GM23248 (cell line): ENCODE measurements at regions not wholly inside any gene's neighbourhood (a gene's known extent, or its start where the extent isn't known, plus 50 kb on each side); places are given as distances from the start of the nearest gene placed in this dataset.

Source experiments
- DNase-seq: peaks from one replicate; pipeline ENCODE4 v3.0.0-alpha.2; 2015
- H2AFZ ChIP-seq: fragments of 200-600 bp; sonication (generic); 2 replicates; pipeline ENCODE4 v1.6.1; 2016; ENCODE audit warnings: antibody characterized with exemption
- H3F3A ChIP-seq: fragments of 200-600 bp; sonication (generic); 2 replicates; pipeline ENCODE4 v1.6.1; 2016; ENCODE audit warnings: mild to moderate bottlenecking, antibody characterized with exemption, mixed run types; ENCODE audit not compliant: insufficient read depth
- H3K27ac ChIP-seq: fragments of 200-600 bp; sonication (generic); 2 replicates; pipeline ENCODE4 v1.5.1; 2016; ENCODE audit warnings: mild to moderate bottlenecking
- H3K27me3 ChIP-seq: fragments of 200-600 bp; sonication (generic); replicated peaks from 2 replicates; pipeline ENCODE4 v1.6.1; 2016; ENCODE audit warnings: mild to moderate bottlenecking; ENCODE audit not compliant: insufficient read depth
- H3K36me3 ChIP-seq: fragments of 200-600 bp; sonication (generic); 2 replicates; pipeline ENCODE4 v1.6.1; 2016; ENCODE audit warnings: low read depth, mild to moderate bottlenecking
- H3K4me1 ChIP-seq: fragments of 200-600 bp; sonication (generic); 2 replicates; pipeline ENCODE4 v1.6.1; 2016; ENCODE audit warnings: mild to moderate bottlenecking; ENCODE audit not compliant: insufficient read depth
- H3K4me2 ChIP-seq: fragments of 200-600 bp; sonication (generic); one replicate; pipeline ENCODE4 v1.6.1; 2016; ENCODE audit warnings: mild to moderate bottlenecking; ENCODE audit not compliant: unreplicated experiment
- H3K4me3 ChIP-seq: fragments of 200-600 bp; sonication (generic); 2 replicates; pipeline ENCODE4 v1.5.1; 2016; ENCODE audit warnings: mild to moderate bottlenecking
- H3K79me2 ChIP-seq: fragments of 200-600 bp; sonication (generic); 2 replicates; pipeline ENCODE4 v1.6.1; 2016; ENCODE audit warnings: mild to moderate bottlenecking; ENCODE audit not compliant: insufficient read depth
- H3K9ac ChIP-seq: fragments of 200-600 bp; sonication (generic); 2 replicates; pipeline ENCODE4 v1.6.1; 2016; ENCODE audit warnings: mild to moderate bottlenecking
- H3K9me2 ChIP-seq: fragments of 200-600 bp; sonication (generic); 2 replicates; pipeline ENCODE4 v1.6.1; 2016; ENCODE audit warnings: mixed run types, mild to moderate bottlenecking, moderate library complexity; ENCODE audit not compliant: insufficient read depth
- H3K9me3 ChIP-seq: fragments of 200-600 bp; sonication (generic); one replicate; pipeline ENCODE4 v1.6.1; 2017; ENCODE audit warnings: low read depth
- H4K20me1 ChIP-seq: fragments of 200-600 bp; sonication (generic); 2 replicates; pipeline ENCODE4 v1.6.0; 2016; ENCODE audit not compliant: insufficient read depth
- EZH2 ChIP-seq: fragments of 200-600 bp; sonication (generic); IDR thresholded peaks from 2 replicates; pipeline ENCODE4 v1.6.1; 2018; ENCODE audit warnings: antibody characterized with exemption, mild to moderate bottlenecking; ENCODE audit not compliant: insufficient read depth, poor library complexity, severe bottlenecking
- EZH2phosphoT487 ChIP-seq: fragments of 200-600 bp; sonication (generic); IDR thresholded peaks from 2 replicates; pipeline ENCODE4 v1.6.1; 2018; ENCODE audit warnings: antibody characterized with exemption, moderate library complexity, mild to moderate bottlenecking, low read depth; ENCODE audit not compliant: insufficient read depth
- WGBS, 2 experiments: methylation state at CpG; one replicate each; pipeline ENCODE4 v1.1.6; 2015 to 2017; ENCODE audit warnings: low lambda C conversion rate in 2 of 2, low coverage in 1 of 2; ENCODE audit errors: missing lambda C conversion rate in 2 of 2; 5-methylcytosine and 5-hydroxymethylcytosine counted together
- in situ Hi-C: fragments of 300-500 bp; cut with MboI; formaldehyde crosslinking; loops from 2 replicates; pipeline ENCODE4 v1.15.0; 2020

- Histone ChIP-seq H3F3A (no peaks in the 10 kb centered on the region), H3K9me2 (no peaks in the 10 kb centered on the region), H3K27ac (no peak overlapping the region), H3K4me3 (no peak overlapping the region), H3K9ac (no peak overlapping the region), H2AFZ (no peak overlapping the region), H3K27me3 (no peaks in the 10 kb centered on the region), H4K20me1 (no peaks in the 10 kb centered on the region), H3K4me1 (no peaks in the 10 kb centered on the region), H3K36me3 (no peaks in the 10 kb centered on the region), H3K4me2 (no peak overlapping the region), H3K79me2 (no peaks in the 10 kb centered on the region), H3K9me3 (no peaks in the 10 kb centered on the region)
- DNase-seq: no peak
- TF ChIP-seq EZH2phosphoT487 (no peak), EZH2 (no peak)
- in situ Hi-C loops: no loop called here
- WGBS, 2 experiments: 4% methylated on average over 3 of the region's 3 CpGs
Measured at GRCh38 chr18:66795051-66795450, 191.2 kb upstream of the CDH19 start.

- WGBS, 2 experiments: 11% methylated on average over 3 of the region's 3 CpGs
- in situ Hi-C loops: no loop called here
- Histone ChIP-seq H3K36me3 (no peaks in the 10 kb centered on the region), H3K79me2 (no peaks in the 10 kb centered on the region), H3F3A (no peaks in the 10 kb centered on the region), H3K9me2 (no peaks in the 10 kb centered on the region), H3K4me3 (no peak overlapping the region), H3K27ac (no peak overlapping the region), H3K9me3 (no peaks in the 10 kb centered on the region), H3K27me3 (no peaks in the 10 kb centered on the region), H4K20me1 (no peaks in the 10 kb centered on the region), H3K9ac (no peak overlapping the region), H3K4me1 (no peaks in the 10 kb centered on the region), H3K4me2 (no peak overlapping the region), H2AFZ (no peak overlapping the region)
- no peak for TF ChIP-seq EZH2phosphoT487
- TF ChIP-seq EZH2: no peak
- DNase-seq: no peak
Measured at GRCh38 chr18:66792466-66792865, 188.6 kb upstream of the CDH19 start.

- in situ Hi-C loops: no loop called here
- peaks cover 5% of the 10 kb centered on the region for H3K9me3 ChIP-seq
- H3K9me2 ChIP-seq: no peaks in the 10 kb centered on the region
- H3K4me1 ChIP-seq: no peaks in the 10 kb centered on the region
- no peaks in the 10 kb centered on the region for H4K20me1 ChIP-seq
- TF ChIP-seq EZH2phosphoT487: no peak
- TF ChIP-seq EZH2: no peak
- no peaks in the 10 kb centered on the region for H3K27me3 ChIP-seq
- H3F3A ChIP-seq: no peaks in the 10 kb centered on the region
- no peaks in the 10 kb centered on the region for H3K79me2 ChIP-seq
- H3K4me3 ChIP-seq: no peak overlapping the region
- no peak overlapping the region for H3K27ac ChIP-seq
- 6 to 17% methylated on average over 2 of the region's 2 CpGs for WGBS, 2 experiments
- DNase-seq: no peak
- H3K9ac ChIP-seq: no peak overlapping the region
- H2AFZ ChIP-seq: no peak overlapping the region
- no peak overlapping the region for H3K4me2 ChIP-seq
- H3K36me3 ChIP-seq: no peaks in the 10 kb centered on the region
Measured at GRCh38 chr18:66780609-66781008, 176.7 kb upstream of the CDH19 start.

- in situ Hi-C loops: no loop called here
- H3K36me3 ChIP-seq: no peaks in the 10 kb centered on the region
Measured at GRCh38 chr18:66778048-66778447, 174.2 kb upstream of the CDH19 start.

GRCh38 chr18:66769375-66769774 lies 165.5 kb upstream of the CDH19 start:
- TF ChIP-seq EZH2 (no peak), EZH2phosphoT487 (no peak)
- H3K9me2 ChIP-seq: no peaks in the 10 kb centered on the region
- H3F3A ChIP-seq: no peaks in the 10 kb centered on the region

More at GRCh38 chr18:66778048-66778447, 174.2 kb upstream of the CDH19 start:
- TF ChIP-seq EZH2phosphoT487 (no peak), EZH2 (no peak)
- 4 to 8% methylated on average over 3 of the region's 3 CpGs for WGBS, 2 experiments
- H2AFZ ChIP-seq: no peak overlapping the region
- peaks cover 5% of the 10 kb centered on the region for H3K9me3 ChIP-seq
- no peak for DNase-seq
- no peaks in the 10 kb centered on the region for H3K9me2 ChIP-seq
- H3K9ac ChIP-seq: no peak overlapping the region
- no peak overlapping the region for H3K4me2 ChIP-seq
- no peaks in the 10 kb centered on the region for H3F3A ChIP-seq
- no peaks in the 10 kb centered on the region for H4K20me1 ChIP-seq
- H3K4me3 ChIP-seq: no peak overlapping the region
- H3K27me3 ChIP-seq: no peaks in the 10 kb centered on the region
- H3K27ac ChIP-seq: no peak overlapping the region
- no peaks in the 10 kb centered on the region for H3K4me1 ChIP-seq
- no peaks in the 10 kb centered on the region for H3K79me2 ChIP-seq

More at GRCh38 chr18:66769375-66769774, 165.5 kb upstream of the CDH19 start:
- Histone ChIP-seq H3K9ac (no peak overlapping the region), H2AFZ (no peak overlapping the region), H3K27ac (no peak overlapping the region), H3K4me3 (no peak overlapping the region), H3K27me3 (no peaks in the 10 kb centered on the region), H3K36me3 (no peaks in the 10 kb centered on the region), H4K20me1 (no peaks in the 10 kb centered on the region), H3K4me2 (no peak overlapping the region), H3K9me3 (no peaks in the 10 kb centered on the region), H3K4me1 (no peaks in the 10 kb centered on the region), H3K79me2 (no peaks in the 10 kb centered on the region)
- no peak for DNase-seq
- 29 to 31% methylated on average over 4 of the region's 4 CpGs for WGBS, 2 experiments
- in situ Hi-C loops: no loop called here
